ENCODE measurements at regions not wholly inside any gene's neighbourhood (a gene's known extent, or its start where the extent isn't known, plus 50 kb on each side); places are given as distances from the start of the nearest gene placed in this dataset.
"Not testable (repeated sequence)": the region's sequence is repeated elsewhere in the genome, so short reads cannot be mapped to it uniquely, and the experiment has no call there.

GRCh38 chr2:195564625-195565135, 92.3 kb upstream of the SLC39A10 start:
- not testable (repeated sequence) for TF ChIP-seq POLR2AphosphoS5, POLR2A (IDR thresholded peaks at IDR 0.05)
- TF ChIP-seq, protein P1, sequence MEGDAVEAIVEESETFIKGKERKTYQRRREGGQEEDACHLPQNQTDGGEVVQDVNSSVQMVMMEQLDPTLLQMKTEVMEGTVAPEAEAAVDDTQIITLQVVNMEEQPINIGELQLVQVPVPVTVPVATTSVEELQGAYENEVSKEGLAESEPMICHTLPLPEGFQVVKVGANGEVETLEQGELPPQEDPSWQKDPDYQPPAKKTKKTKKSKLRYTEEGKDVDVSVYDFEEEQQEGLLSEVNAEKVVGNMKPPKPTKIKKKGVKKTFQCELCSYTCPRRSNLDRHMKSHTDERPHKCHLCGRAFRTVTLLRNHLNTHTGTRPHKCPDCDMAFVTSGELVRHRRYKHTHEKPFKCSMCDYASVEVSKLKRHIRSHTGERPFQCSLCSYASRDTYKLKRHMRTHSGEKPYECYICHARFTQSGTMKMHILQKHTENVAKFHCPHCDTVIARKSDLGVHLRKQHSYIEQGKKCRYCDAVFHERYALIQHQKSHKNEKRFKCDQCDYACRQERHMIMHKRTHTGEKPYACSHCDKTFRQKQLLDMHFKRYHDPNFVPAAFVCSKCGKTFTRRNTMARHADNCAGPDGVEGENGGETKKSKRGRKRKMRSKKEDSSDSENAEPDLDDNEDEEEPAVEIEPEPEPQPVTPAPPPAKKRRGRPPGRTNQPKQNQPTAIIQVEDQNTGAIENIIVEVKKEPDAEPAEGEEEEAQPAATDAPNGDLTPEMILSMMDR (IDR thresholded peaks at IDR 0.05 in 8 of 11, conservative IDR thresholded peaks at IDR 0.05 in 3 of 11): not testable (repeated sequence)

Measured in spleen (tissue), 7 donors.